ENCODE measurements at regions not wholly inside any gene's neighbourhood (a gene's known extent, or its start where the extent isn't known, plus 50 kb on each side); places are given as distances from the start of the nearest gene placed in this dataset.

DNA sequence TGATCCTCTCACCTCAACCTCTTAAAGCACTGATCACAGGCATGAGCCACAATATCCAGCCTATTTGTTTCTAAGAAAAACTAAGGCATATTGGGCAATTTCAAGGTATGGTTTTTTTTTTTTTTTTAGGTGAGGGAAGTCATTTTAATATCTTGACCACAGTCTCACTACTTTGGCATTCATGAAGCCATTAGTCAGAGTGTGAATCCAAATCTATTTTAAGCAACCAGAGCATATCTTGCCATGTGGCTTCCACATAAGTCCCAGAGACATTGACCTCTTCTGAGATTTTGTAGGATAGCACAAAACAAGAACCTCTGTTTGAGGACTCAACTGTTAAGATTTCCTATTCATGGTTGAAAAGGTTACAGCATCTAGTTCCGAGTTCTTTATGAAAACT is 130.3 kb upstream of the RBM19 start:
- no peak for TF ChIP-seq EZH2 (IDR thresholded peaks at IDR 0.05; ENCODE audit: low read length, missing control alignments)
- TF ChIP-seq, protein P1, sequence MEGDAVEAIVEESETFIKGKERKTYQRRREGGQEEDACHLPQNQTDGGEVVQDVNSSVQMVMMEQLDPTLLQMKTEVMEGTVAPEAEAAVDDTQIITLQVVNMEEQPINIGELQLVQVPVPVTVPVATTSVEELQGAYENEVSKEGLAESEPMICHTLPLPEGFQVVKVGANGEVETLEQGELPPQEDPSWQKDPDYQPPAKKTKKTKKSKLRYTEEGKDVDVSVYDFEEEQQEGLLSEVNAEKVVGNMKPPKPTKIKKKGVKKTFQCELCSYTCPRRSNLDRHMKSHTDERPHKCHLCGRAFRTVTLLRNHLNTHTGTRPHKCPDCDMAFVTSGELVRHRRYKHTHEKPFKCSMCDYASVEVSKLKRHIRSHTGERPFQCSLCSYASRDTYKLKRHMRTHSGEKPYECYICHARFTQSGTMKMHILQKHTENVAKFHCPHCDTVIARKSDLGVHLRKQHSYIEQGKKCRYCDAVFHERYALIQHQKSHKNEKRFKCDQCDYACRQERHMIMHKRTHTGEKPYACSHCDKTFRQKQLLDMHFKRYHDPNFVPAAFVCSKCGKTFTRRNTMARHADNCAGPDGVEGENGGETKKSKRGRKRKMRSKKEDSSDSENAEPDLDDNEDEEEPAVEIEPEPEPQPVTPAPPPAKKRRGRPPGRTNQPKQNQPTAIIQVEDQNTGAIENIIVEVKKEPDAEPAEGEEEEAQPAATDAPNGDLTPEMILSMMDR (conservative IDR thresholded peaks at IDR 0.05 in 1 of 2, IDR thresholded peaks at IDR 0.05 in 1 of 2; ENCODE audit: low read depth in 1 of 2, low read length in 2 of 2), result no peak
